ENCODE measurements at regions not wholly inside any gene's neighbourhood (a gene's known extent, or its start where the extent isn't known, plus 50 kb on each side); places are given as distances from the start of the nearest gene placed in this dataset.
A peak's percentile ranks its signal among the peaks of the same experiment; 100 is the strongest.

GRCh38 chr2:180461761-180462160 lies 454.7 kb upstream of the CWC22 start:
- DNase-seq, result no peak

GRCh38 chr2:180456801-180457200 lies 449.7 kb upstream of the CWC22 start:
- no peak for DNase-seq

GRCh38 chr2:180450841-180451240 lies 443.7 kb upstream of the CWC22 start:
- no peak for DNase-seq

GRCh38 chr2:180449171-180449915 lies 442.2 kb upstream of the CWC22 start:
- no peak for DNase-seq

- DNase-seq, result no peak
These were observed 439.4 kb upstream of the CWC22 start for GRCh38 chr2:180446492-180446891.

GRCh38 chr2:180443888-180444287 lies 436.8 kb upstream of the CWC22 start:
- no peak for DNase-seq

GRCh38 chr2:180442860-180443644 lies 436.0 kb upstream of the CWC22 start:
- DNase-seq, result no peak

GRCh38 chr2:180419212-180419611 lies 412.1 kb upstream of the CWC22 start:
- no peak for DNase-seq

- DNase-seq, result no peak
These were observed 409.5 kb upstream of the CWC22 start for GRCh38 chr2:180416627-180417026.

- DNase-seq, result no peak
These were observed 406.2 kb upstream of the CWC22 start for GRCh38 chr2:180413336-180413735.

GRCh38 chr2:180412219-180412618 lies 405.1 kb upstream of the CWC22 start:
- no peak for DNase-seq

GRCh38 chr2:180411661-180412060 lies 404.6 kb upstream of the CWC22 start:
- DNase-seq, result peak; percentile 8

- DNase-seq, result no peak
These were observed 399.6 kb upstream of the CWC22 start for GRCh38 chr2:180406687-180407086.

GRCh38 chr2:180405520-180405919 lies 398.4 kb upstream of the CWC22 start:
- no peak for DNase-seq

- DNase-seq, result no peak
These were observed 387.2 kb upstream of the CWC22 start for GRCh38 chr2:180394305-180394704.

- peak; percentile 95 for DNase-seq
These were observed 378.6 kb upstream of the CWC22 start for GRCh38 chr2:180385601-180386201.

- no peak for DNase-seq
These were observed 369.0 kb upstream of the CWC22 start for GRCh38 chr2:180376066-180376465.

- no peak for DNase-seq
These were observed 367.6 kb upstream of the CWC22 start for GRCh38 chr2:180374502-180375281.

- peak; percentile 24 for DNase-seq
These were observed 363.6 kb upstream of the CWC22 start for GRCh38 chr2:180370511-180371205.

- DNase-seq, result no peak
These were observed 361.8 kb upstream of the CWC22 start for GRCh38 chr2:180368881-180369280.

GRCh38 chr2:180367815-180368214 lies 360.7 kb upstream of the CWC22 start:
- peak; percentile 58 for DNase-seq

GRCh38 chr2:180366481-180366880 lies 359.4 kb upstream of the CWC22 start:
- no peak for DNase-seq

Data from skin of body (tissue), 1 donor.